ENCODE measurements at regions not wholly inside any gene's neighbourhood (a gene's known extent, or its start where the extent isn't known, plus 50 kb on each side); places are given as distances from the start of the nearest gene placed in this dataset.

- H3K27me3 ChIP-seq (ENCODE audit: control insufficient read depth in 2 of 2, insufficient read depth in 2 of 2, low read length in 2 of 2): peaks cover 0 to 2% of the 10 kb centered on the region in 2 donors
- H3K27ac ChIP-seq (ENCODE audit: low read depth in 2 of 2, low read length in 2 of 2): no peak overlapping the region
- no peak overlapping the region for H3K4me3 ChIP-seq (ENCODE audit: low read length in 2 of 2)
- no peaks in the 10 kb centered on the region for H3K36me3 ChIP-seq (ENCODE audit: control insufficient read depth in 2 of 2, insufficient read depth in 2 of 2, low read length in 2 of 2)
- H3K4me1 ChIP-seq (ENCODE audit: control insufficient read depth in 2 of 2, insufficient read depth in 2 of 2, low read length in 2 of 2): no peaks in the 10 kb centered on the region
- no peak overlapping the region for H3K9ac ChIP-seq (ENCODE audit: low read depth in 1 of 2, low read length in 2 of 2)
- H3K9me3 ChIP-seq (ENCODE audit: control insufficient read depth in 2 of 2, low read length in 2 of 2): no peaks in the 10 kb centered on the region
These were observed 138.7 kb downstream of the TRIM29 start for GRCh38 chr11:119999220-119999619.

- no peaks in the 10 kb centered on the region for H3K9me3 ChIP-seq (ENCODE audit: control insufficient read depth in 2 of 2, low read length in 2 of 2)
- H3K4me1 ChIP-seq (ENCODE audit: control insufficient read depth in 2 of 2, insufficient read depth in 2 of 2, low read length in 2 of 2): no peaks in the 10 kb centered on the region
- no peak overlapping the region for H3K9ac ChIP-seq (ENCODE audit: low read depth in 1 of 2, low read length in 2 of 2)
- H3K27me3 ChIP-seq (ENCODE audit: control insufficient read depth in 2 of 2, insufficient read depth in 2 of 2, low read length in 2 of 2): peaks cover 0 to 2% of the 10 kb centered on the region in 2 donors
- no peak overlapping the region for H3K4me3 ChIP-seq (ENCODE audit: low read length in 2 of 2)
- H3K27ac ChIP-seq (ENCODE audit: low read depth in 2 of 2, low read length in 2 of 2): no peak overlapping the region
- no peaks in the 10 kb centered on the region for H3K36me3 ChIP-seq (ENCODE audit: control insufficient read depth in 2 of 2, insufficient read depth in 2 of 2, low read length in 2 of 2)
These were observed 141.4 kb downstream of the TRIM29 start for GRCh38 chr11:119996556-119996955.

- Histone ChIP-seq H3K9ac (ENCODE audit: low read depth in 1 of 2, low read length in 2 of 2) (no peak overlapping the region), H3K9me3 (ENCODE audit: control insufficient read depth in 2 of 2, low read length in 2 of 2) (no peaks in the 10 kb centered on the region), H3K27ac (ENCODE audit: low read depth in 2 of 2, low read length in 2 of 2) (no peak overlapping the region), H3K4me1 (ENCODE audit: control insufficient read depth in 2 of 2, insufficient read depth in 2 of 2, low read length in 2 of 2) (no peaks in the 10 kb centered on the region), H3K36me3 (ENCODE audit: control insufficient read depth in 2 of 2, insufficient read depth in 2 of 2, low read length in 2 of 2) (no peaks in the 10 kb centered on the region), H3K27me3 (ENCODE audit: control insufficient read depth in 2 of 2, insufficient read depth in 2 of 2, low read length in 2 of 2) (peaks cover 0 to 2% of the 10 kb centered on the region in 2 donors), H3K4me3 (ENCODE audit: low read length in 2 of 2) (no peak overlapping the region)
These were observed 142.0 kb downstream of the TRIM29 start for GRCh38 chr11:119995730-119996491.

- no peak overlapping the region for H3K4me3 ChIP-seq (ENCODE audit: low read length in 2 of 2)
- H3K9ac ChIP-seq (ENCODE audit: low read depth in 1 of 2, low read length in 2 of 2): no peak overlapping the region
- H3K9me3 ChIP-seq (ENCODE audit: control insufficient read depth in 2 of 2, low read length in 2 of 2): no peaks in the 10 kb centered on the region
- H3K4me1 ChIP-seq (ENCODE audit: control insufficient read depth in 2 of 2, insufficient read depth in 2 of 2, low read length in 2 of 2): no peaks in the 10 kb centered on the region
- H3K27ac ChIP-seq (ENCODE audit: low read depth in 2 of 2, low read length in 2 of 2): no peak overlapping the region
- no peaks in the 10 kb centered on the region for H3K36me3 ChIP-seq (ENCODE audit: control insufficient read depth in 2 of 2, insufficient read depth in 2 of 2, low read length in 2 of 2)
- peaks cover 2 to 3% of the 10 kb centered on the region in 2 donors for H3K27me3 ChIP-seq (ENCODE audit: control insufficient read depth in 2 of 2, insufficient read depth in 2 of 2, low read length in 2 of 2)
These were observed 144.2 kb downstream of the TRIM29 start for GRCh38 chr11:119993722-119994121.

GRCh38 chr11:119992171-119993051 lies 145.5 kb downstream of the TRIM29 start:
- Histone ChIP-seq H3K27me3 (ENCODE audit: control insufficient read depth in 2 of 2, insufficient read depth in 2 of 2, low read length in 2 of 2) (peaks cover 2 to 3% of the 10 kb centered on the region in 2 donors), H3K27ac (ENCODE audit: low read depth in 2 of 2, low read length in 2 of 2) (no peak overlapping the region), H3K9me3 (ENCODE audit: control insufficient read depth in 2 of 2, low read length in 2 of 2) (no peaks in the 10 kb centered on the region), H3K9ac (ENCODE audit: low read depth in 1 of 2, low read length in 2 of 2) (no peak overlapping the region), H3K36me3 (ENCODE audit: control insufficient read depth in 2 of 2, insufficient read depth in 2 of 2, low read length in 2 of 2) (no peaks in the 10 kb centered on the region), H3K4me3 (ENCODE audit: low read length in 2 of 2) (no peak overlapping the region), H3K4me1 (ENCODE audit: control insufficient read depth in 2 of 2, insufficient read depth in 2 of 2, low read length in 2 of 2) (no peaks in the 10 kb centered on the region)

- peaks cover 2 to 3% of the 10 kb centered on the region in 2 donors for H3K27me3 ChIP-seq (ENCODE audit: control insufficient read depth in 2 of 2, insufficient read depth in 2 of 2, low read length in 2 of 2)
- H3K4me3 ChIP-seq (ENCODE audit: low read length in 2 of 2): no peak overlapping the region
- H3K9me3 ChIP-seq (ENCODE audit: control insufficient read depth in 2 of 2, low read length in 2 of 2): no peaks in the 10 kb centered on the region
- H3K4me1 ChIP-seq (ENCODE audit: control insufficient read depth in 2 of 2, insufficient read depth in 2 of 2, low read length in 2 of 2): no peaks in the 10 kb centered on the region
- no peaks in the 10 kb centered on the region for H3K36me3 ChIP-seq (ENCODE audit: control insufficient read depth in 2 of 2, insufficient read depth in 2 of 2, low read length in 2 of 2)
- no peak overlapping the region for H3K9ac ChIP-seq (ENCODE audit: low read depth in 1 of 2, low read length in 2 of 2)
- H3K27ac ChIP-seq (ENCODE audit: low read depth in 2 of 2, low read length in 2 of 2): no peak overlapping the region
These were observed 146.2 kb downstream of the TRIM29 start for GRCh38 chr11:119991669-119992068.

GRCh38 chr11:119991022-119991404 lies 146.9 kb downstream of the TRIM29 start:
- Histone ChIP-seq H3K9ac (ENCODE audit: low read depth in 1 of 2, low read length in 2 of 2) (no peak overlapping the region), H3K27ac (ENCODE audit: low read depth in 2 of 2, low read length in 2 of 2) (no peak overlapping the region), H3K4me1 (ENCODE audit: control insufficient read depth in 2 of 2, insufficient read depth in 2 of 2, low read length in 2 of 2) (no peaks in the 10 kb centered on the region), H3K9me3 (ENCODE audit: control insufficient read depth in 2 of 2, low read length in 2 of 2) (no peaks in the 10 kb centered on the region), H3K36me3 (ENCODE audit: control insufficient read depth in 2 of 2, insufficient read depth in 2 of 2, low read length in 2 of 2) (no peaks in the 10 kb centered on the region), H3K4me3 (ENCODE audit: low read length in 2 of 2) (no peak overlapping the region), H3K27me3 (ENCODE audit: control insufficient read depth in 2 of 2, insufficient read depth in 2 of 2, low read length in 2 of 2) (peaks cover 2 to 5% of the 10 kb centered on the region in 2 donors)

GRCh38 chr11:119990309-119991021 lies 147.4 kb downstream of the TRIM29 start:
- Histone ChIP-seq H3K27me3 (ENCODE audit: control insufficient read depth in 2 of 2, insufficient read depth in 2 of 2, low read length in 2 of 2) (peaks cover 2 to 5% of the 10 kb centered on the region in 2 donors), H3K36me3 (ENCODE audit: control insufficient read depth in 2 of 2, insufficient read depth in 2 of 2, low read length in 2 of 2) (no peaks in the 10 kb centered on the region), H3K9ac (ENCODE audit: low read depth in 1 of 2, low read length in 2 of 2) (no peak overlapping the region), H3K4me3 (ENCODE audit: low read length in 2 of 2) (no peak overlapping the region), H3K9me3 (ENCODE audit: control insufficient read depth in 2 of 2, low read length in 2 of 2) (no peaks in the 10 kb centered on the region), H3K4me1 (ENCODE audit: control insufficient read depth in 2 of 2, insufficient read depth in 2 of 2, low read length in 2 of 2) (no peaks in the 10 kb centered on the region), H3K27ac (ENCODE audit: low read depth in 2 of 2, low read length in 2 of 2) (no peak overlapping the region)

- H3K4me1 ChIP-seq (ENCODE audit: control insufficient read depth in 2 of 2, insufficient read depth in 2 of 2, low read length in 2 of 2): no peaks in the 10 kb centered on the region
- no peak overlapping the region for H3K9ac ChIP-seq (ENCODE audit: low read depth in 1 of 2, low read length in 2 of 2)
- no peaks in the 10 kb centered on the region for H3K36me3 ChIP-seq (ENCODE audit: control insufficient read depth in 2 of 2, insufficient read depth in 2 of 2, low read length in 2 of 2)
- H3K4me3 ChIP-seq (ENCODE audit: low read length in 2 of 2): no peak overlapping the region
- no peak overlapping the region for H3K27ac ChIP-seq (ENCODE audit: low read depth in 2 of 2, low read length in 2 of 2)
- no peaks in the 10 kb centered on the region for H3K9me3 ChIP-seq (ENCODE audit: control insufficient read depth in 2 of 2, low read length in 2 of 2)
- H3K27me3 ChIP-seq (ENCODE audit: control insufficient read depth in 2 of 2, insufficient read depth in 2 of 2, low read length in 2 of 2): peaks cover 0 to 5% of the 10 kb centered on the region in 2 donors
These were observed 148.6 kb downstream of the TRIM29 start for GRCh38 chr11:119989159-119989821.

Data from mucosa of rectum (tissue), 2 donors.